NCI-H526 treated with DMSO at 0.1 percent for 48 hours (cell line): ENCODE measurements at regions not wholly inside any gene's neighbourhood (a gene's known extent, or its start where the extent isn't known, plus 50 kb on each side); places are given as distances from the start of the nearest gene placed in this dataset.

ENCODE experiments used
- DNase-seq: peaks from one replicate; lab custom pipeline; 2025; lab: John Stamatoyannopoulos, UW

DNA sequence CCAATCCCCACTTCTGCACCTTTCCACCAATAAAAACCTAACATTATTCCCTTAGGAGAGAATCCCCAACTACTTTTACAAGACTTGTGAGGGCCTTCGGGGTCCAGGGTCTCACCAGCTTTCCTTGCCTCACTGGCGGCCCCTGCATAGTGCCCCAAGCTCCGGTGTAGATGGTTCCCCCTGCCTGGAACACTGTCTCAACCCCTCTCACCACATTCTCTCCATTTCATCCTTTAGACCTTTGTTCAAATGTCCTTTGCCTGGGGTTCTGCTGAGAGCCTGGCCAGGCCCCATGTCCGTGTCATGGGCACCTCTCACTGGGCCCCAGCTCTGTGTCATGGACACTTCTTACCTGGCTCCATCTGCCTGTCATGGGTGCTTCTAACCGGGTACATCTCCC lies 64.5 kb upstream of the SORCS3 start:
- no peak for DNase-seq

DNA sequence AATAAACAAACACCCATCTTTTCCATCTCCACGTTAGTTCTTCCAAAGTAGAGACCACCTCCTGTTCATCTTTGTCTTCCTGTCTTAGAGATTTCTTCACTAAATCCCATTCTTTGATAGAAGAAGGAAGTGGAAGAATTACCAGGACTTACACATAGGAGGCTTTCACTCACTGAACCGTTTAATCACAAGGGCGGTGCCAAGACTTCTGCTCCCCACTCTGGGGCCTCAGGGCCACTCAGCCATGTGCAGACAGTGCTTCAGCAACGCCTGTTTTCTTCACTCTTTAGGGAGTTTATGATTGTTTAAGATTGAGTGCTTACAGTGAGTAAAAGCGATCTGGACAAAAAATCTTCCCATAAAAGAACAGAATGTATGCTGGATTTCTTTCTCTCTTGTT lies 63.9 kb upstream of the SORCS3 start:
- DNase-seq: no peak

DNA sequence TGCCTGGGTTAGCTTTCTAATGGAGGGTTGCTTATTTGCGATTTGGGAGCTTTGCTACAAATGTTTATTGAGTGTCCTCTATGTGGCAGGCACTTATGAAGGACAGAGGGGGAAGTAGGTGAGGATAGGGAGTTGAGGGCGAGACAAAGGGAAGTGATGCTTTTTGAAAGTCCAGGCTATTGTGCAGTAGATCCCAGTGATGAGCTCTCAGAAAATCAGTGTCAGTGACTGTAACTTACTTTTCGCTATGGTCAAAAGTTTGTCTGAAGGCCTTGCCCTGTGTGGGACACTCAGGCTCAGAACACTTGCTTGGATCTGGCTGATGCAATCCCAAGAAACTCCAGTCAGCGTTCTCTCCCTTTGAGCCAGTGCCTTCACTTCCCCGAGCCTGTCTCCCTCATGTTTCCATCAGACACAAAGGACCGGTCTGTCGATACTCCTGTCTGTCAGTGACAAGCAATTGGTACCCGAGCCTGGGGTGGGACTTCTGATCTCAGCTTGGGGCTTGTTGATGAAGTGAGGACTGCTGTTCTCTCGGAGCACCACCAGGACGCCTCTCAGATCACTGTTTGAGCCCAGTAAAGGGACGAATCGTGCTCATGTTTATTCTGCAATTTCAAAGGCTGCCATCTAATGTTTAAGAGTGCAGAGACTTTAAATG lies 63.1 kb upstream of the SORCS3 start:
- no peak for DNase-seq

DNA sequence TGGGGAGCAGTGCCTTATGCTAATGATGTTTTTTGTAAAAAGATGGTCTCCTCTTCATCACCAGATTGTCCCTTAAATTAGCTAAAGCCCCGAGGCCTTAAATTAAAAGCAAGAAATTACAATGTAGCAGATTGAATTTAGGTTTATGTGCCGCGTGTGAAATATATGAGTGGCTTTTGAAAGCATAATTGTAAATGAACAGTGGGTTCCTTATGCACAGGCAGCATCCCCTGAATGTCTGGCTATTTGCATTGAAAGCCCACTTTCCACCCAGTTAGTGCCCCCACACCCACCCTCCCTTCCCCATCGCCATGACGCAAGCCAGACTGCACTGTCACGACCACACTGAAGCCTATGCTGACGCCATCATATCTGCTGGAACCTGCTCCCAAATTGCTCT lies 62.4 kb upstream of the SORCS3 start:
- no peak for DNase-seq

DNA sequence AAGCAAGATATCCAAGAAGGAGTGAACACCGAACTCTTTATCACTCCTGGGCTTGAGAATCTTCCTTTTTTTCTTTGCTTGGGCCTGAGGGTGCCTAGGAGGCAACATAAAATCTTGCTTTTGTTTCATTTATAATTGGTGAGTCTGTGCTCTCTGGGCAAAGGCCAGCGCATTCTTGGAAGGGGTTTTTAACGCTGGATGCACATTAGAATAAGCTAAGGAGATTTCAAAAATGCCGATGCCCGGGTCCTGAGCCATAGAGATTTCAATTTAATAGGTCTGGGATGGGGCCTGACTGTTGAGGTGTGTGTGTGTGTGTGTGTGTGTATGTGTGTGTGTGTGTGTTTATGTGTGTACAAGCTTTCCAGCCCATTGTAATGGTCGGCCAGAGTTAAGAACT lies 62.0 kb upstream of the SORCS3 start:
- DNase-seq: no peak

DNA sequence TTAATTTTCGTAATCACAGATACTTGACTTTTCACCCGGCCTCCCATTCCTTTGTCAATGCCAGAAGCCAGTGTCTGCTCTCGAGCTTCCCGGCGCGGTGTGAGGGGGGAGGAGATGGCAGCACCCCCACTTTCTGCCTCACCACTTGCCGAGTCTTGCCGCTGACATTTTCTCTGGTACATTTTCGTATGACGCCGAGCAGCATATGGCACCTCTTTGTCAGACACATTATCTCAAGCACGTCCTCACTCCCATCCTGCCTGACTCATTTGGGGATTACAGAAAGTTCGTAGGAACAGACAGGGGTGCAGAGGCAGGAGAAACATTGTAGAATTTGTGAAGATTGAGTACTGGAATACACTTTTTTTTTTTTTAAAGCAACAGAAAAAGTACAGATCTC lies 60.8 kb upstream of the SORCS3 start:
- DNase-seq: no peak

DNA sequence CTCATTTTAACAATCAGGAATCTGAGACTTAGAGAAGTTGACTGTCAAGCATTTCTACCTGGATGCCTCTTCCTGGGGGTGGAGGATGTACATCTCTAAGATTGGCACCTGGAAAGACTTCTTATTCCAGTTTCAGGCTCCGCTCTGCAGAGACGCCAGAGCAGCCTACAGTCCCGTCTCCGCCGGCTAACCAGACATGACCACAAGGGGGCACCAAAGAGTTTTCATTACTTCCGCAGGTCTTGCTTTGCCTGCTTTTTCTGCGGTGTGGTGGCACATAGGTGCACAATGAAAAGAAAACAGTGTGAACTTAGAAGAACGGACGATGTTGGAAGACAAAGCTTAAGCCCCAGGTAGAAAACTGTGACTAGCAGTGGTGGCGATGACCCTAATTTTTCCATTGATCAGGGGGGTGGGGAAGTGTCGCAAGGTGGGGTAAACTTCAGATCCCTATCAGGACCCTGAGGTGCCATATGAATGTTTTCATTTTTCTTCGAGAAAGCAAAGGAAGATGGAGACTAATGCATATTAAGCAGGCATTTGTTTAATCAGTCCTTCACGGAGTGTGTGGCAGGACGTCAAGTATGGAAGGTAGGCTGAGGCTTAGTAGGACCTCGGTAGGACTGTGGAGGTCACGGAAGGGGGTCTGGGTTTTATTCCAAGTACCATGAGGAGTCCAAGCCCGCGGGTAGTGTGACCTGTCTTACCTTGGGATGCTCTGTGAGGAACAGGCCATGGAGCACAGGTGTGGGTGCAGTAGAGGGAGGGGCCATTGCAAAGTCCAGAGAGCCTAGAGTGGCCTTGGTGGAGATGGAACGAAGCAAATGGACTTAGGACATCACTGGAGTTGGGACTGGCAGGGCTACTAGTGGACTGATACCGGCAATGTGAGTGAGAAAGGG lies 60.1 kb upstream of the SORCS3 start:
- DNase-seq: peak; percentile 18

DNA sequence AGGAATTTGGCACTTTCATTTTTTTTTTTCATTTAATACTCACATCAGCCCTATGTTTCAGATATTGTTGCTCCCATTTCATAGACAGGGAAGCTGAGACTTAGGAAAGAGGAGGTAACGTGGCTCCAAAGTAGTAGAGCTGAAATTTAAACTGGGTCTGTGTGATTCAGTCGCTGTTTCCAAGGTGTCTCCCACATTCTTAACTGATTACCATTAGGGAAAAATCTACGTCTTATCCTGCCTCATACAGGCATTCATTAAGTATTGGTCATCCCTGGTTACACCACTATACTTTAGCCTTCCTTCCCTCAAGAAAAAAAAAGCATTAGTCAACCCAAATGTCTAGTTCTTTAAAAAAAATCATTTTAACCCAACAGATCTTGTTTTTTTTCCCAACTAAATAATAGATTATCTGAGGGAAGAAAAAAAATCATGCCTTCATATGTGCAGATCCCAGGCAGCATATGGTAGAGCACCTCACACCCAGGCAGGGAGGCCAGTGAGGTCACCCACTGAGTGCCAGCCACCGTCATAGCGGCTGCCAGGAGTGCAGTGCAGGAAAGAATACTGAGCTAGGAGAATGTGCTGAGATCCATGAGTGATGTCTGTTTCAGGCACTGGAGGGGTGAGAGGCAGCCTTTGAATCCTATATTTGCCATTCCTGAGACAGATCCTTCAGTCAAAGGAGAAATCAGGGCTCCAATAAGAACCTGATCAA lies 59.0 kb upstream of the SORCS3 start:
- DNase-seq: no peak

DNA sequence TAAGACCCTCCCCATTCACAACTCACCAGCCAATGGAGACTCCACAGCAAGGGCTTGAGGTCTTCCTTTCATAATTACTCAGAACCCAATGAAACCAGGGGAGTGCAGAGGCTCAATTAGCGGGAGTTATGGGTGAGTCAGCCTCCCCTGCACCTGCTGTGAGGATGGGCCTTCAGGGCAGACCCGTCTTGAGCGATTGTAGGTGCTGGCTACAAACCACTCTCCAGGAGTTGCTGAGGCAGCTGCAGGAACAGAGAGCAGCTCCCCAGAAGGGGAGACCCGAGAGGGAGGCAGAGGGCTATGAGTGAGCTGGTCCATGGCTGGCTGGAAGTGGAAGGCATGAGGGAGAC lies 58.5 kb upstream of the SORCS3 start:
- DNase-seq: no peak

DNA sequence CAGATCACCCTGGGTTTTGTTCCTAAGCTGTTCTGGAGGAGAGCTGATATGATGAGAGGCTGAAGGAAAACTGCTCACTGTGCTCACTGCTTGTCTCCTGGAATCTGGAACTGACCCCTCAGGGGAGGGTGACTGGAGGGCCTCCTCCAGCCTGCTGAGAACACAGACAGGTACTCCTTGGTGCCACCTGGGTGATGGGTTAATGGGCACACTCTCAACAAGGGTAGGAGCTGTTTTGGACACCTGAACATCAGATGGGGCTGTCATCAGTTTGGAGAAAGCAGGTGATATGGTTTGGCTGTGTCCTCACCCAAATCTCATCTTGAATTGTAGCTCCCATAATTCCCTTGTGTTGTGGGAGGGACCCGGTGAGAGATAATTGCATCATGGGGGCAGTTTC lies 58.1 kb upstream of the SORCS3 start:
- no peak for DNase-seq

DNA sequence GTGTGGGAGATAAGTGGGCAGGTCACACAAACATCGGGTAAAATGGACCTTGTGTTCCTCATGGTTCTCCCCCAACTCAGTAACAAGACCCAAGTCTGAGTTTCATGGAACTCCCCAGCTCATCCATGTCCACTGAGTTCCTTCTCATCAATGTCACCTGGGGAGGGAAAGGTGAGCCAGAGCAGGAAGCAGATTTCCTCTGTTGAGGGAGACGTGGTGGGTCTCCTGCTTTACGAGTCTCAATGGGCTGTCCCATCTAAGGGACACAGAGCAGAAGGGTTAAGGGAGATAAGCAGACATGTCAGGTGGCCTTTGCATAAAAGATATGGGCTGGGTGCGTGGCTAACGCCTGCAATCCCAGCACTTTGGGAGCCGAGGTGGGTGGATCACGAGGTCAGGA lies 56.5 kb upstream of the SORCS3 start:
- no peak for DNase-seq

DNA sequence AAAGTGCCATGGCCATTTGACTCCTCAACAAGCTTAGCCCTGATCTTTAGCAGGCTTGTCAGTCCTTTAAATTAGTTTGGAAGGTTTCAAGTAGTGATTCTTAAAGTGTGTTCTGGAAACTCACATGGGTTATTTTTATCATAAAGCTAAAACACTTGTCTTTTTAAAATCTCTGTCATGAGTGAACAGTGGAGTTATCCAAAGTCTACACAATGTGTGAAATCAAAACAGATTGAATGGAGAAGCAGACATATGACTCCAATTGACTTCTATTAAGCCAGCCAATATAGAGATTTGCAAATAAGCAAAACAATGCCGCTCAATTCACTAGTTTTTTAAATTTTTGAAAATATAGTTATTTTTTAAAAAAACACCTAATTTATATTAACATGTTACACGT lies 53.3 kb upstream of the SORCS3 start:
- DNase-seq: no peak

DNA sequence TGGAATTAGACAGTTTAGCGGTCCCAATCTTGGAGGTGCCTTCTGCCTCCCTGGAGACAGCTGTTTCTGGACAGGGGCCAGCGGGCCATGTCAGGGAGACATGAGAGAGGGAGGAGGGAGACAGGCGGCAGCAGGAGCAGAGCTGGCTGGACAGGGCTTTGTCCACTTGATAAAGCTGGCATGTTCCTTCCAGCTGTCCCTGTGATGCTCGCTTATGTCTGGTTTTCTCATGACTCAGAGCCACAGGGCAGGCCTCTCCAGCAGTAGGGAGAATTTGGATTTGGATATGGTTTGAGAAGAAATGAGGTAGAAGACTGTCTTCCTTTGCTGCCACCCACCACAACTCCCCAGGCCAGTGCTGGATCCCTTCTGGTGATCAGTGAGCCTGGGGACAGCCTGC lies 51.7 kb upstream of the SORCS3 start:
- no peak for DNase-seq

DNA sequence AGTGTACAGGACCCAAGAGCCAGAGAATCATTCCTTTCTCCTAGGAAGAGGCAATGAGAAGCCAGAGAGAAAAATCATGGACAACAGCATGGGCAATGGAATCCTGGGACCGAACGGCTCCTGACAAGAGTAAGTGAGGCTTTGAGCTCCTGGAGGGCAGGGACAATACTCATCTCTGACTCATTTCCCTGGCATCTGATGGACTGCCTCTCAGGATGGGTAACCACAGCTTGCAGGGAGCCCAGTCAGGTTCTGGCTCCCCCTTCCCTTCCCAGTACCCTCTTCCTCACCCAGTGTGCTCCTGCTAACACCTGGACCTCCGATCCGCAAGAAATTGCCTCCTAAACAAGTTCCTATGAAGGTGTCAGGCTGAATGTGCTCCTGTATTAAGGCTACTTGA lies 51.2 kb upstream of the SORCS3 start:
- DNase-seq: no peak
